Femur (tissue), 1 donor: ENCODE measurements at regions not wholly inside any gene's neighbourhood (a gene's known extent, or its start where the extent isn't known, plus 50 kb on each side); places are given as distances from the start of the nearest gene placed in this dataset.
"Not testable (repeated sequence)": the region's sequence is repeated elsewhere in the genome, so short reads cannot be mapped to it uniquely, and the experiment has no call there.

Experiments
- DNase-seq: peaks from one replicate; pipeline ENCODE4 v3.0.0-alpha.2; 2017

DNA sequence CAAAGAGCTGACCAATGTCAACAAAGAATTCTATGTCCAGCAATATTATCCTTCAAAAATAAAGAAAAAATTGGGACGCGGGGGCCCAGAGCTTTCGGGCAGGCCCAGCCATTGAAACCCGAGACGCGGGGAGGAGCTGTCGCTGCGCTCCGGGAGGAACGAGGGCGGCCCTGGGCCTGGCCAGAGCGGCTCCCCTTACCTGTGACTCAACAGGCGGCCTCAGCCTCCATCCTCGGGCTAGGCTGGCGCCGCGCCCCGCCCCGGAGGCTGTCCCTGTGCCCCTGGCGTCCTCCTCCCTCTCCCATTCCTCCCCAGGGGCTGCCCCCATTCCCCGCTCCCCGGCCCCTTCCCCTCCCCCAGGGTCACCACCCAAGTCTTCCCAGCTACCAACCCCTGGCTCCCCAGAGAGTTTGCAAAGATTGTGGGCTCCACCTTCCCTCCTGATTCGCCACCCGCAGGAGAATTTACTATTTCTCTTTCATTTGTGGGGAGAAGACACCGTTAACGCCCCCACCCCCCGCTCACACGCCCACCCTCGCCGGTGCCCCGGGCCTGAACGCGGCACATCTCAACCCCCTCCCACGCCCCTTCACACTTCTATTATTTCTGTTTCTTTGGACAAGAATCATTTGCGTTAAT lies 127.9 kb downstream of the ARRDC4 start:
- not testable (repeated sequence) for DNase-seq

DNA sequence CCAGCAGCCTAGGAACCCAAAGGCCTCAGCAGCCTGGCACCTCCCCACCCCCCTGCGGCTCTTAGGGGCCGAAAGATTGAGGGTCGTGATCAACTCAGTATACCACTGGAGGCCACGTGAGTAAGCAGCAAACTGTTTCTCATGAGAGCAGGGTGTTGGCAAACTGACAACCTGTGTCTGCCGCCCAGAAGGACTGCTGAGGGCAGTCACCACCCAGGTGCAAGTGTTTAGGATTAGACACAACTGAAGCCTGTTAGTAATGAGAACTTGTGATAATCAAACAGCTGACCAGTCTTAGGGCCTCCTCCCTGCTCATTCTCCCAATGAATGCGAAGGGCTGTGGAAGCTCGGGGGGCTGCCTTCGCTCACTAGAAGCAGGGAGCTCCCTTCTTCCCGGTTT lies 128.8 kb downstream of the ARRDC4 start:
- not testable (repeated sequence) for DNase-seq

DNA sequence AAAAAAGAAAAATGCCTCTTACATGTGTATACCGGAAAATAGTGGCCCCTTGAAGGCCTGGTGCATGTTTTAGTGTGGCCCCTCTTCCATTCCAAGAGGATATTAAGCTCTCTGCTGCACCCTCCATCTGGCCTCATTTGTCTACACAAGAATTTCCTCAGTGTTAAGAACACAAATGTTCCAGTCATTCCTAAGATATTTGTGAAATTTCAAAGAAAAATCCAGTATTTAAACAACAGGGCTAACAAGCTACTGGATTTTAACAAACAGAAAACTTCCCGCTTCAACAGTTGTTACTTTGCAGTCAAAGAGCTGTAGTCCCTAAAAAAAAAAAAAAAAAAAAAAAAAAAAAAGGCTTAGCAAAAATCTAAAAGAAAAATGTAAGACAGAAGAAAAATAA lies 137.5 kb downstream of the ARRDC4 start:
- DNase-seq = not testable (repeated sequence)

DNA sequence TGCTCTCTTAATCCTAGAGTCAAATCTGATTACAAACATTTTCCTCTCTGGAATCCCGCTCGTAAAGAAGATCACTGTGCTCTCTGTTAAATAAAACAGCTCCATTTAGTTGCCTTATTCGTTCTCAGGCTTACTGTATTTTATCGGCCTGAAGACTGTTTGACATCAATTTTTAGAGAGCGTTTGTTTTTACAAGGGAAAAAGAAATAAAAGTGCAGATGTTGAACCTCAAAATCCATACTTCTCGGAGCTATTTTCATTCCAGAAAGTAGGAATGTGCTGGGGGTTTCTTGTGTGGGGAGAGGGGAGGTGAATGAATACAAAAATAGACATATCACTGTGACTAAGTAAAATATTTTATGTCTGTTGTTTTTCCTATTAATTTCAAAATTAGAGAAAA lies 140.1 kb downstream of the ARRDC4 start:
- DNase-seq = not testable (repeated sequence)

DNA sequence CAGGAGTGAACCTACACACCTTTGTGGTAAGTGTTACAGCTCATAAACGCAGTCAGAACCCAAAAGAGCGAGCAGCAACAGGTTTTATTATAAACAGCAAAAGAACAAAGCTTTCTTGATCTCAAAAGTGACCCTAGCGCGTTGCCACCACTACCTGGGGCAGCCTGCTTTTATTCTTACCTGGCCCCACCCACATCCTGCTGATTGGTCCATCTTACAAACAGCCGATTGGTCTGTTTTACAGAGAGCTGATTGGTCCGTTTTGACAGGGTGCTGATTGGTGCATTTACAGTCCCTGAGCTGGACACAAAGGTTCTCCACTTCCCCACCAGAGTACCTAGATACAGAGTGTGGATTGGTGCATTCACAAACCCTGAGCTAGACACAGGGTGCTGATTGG lies 143.1 kb downstream of the ARRDC4 start:
- no peak for DNase-seq

DNA sequence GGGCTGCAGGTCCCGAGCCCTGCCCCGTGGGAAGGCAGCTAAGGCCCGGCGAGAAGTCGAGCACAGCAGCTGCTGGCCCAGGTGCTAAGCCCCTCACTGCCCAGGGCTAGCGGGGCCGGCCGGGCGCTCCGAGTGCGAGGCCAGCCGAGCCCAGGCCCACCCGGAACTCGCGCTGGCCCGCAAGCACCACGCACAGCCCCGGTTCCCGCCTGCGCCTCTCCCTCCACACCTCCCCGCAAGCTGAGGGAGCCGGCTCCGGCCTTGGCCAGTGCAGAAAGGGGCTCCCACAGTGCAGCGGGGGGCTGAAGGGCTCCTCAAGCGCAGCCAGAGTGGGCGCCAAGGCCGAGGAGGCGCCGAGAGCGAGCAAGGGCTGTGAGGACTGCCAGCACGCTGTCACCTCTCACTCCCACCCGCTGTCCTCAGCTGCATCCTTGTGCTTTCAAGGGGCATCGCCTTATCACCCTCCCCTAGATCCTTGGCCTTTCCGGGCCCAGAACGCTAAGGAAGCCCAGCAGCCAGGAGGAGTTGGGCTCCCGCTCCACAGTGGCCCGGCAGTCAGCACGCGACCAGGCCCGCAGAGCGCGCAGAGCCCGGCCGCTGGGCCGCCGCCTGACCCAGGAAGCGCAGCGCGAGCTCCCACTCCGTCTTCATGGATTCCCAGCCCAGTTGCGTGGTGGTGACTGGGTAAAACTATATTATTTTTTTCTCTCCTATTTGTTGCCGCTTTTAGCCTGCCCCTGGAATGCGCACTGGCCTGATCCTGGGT lies 144.1 kb downstream of the ARRDC4 start:
- DNase-seq = not testable (repeated sequence)

DNA sequence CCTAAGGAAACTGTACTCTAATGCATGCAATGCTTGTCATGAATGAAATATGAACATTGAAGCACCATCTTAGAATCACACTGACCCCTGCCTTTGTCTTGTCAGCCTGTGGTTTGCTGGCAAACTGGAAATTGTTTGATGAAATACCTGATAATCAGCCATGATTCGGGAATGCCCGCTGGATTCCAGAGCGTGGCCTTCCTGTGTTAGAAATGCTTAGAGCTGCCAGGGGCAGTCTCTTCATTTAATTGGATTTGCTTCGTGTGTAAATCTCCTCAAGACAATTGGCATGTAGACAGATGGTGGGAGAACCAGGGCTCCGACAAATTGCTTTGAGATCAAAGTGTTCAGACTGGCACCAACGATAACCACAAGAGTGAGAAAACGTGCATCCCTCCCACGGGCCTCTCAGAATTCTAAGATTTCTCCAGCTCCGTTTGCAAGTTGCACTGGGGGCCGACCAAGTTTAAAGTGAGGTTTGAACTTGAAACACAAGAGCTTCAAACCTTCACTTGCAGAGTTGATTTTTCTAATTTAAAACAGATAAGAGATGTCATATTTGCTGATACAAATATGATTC lies 146.2 kb downstream of the ARRDC4 start:
- not testable (repeated sequence) for DNase-seq

DNA sequence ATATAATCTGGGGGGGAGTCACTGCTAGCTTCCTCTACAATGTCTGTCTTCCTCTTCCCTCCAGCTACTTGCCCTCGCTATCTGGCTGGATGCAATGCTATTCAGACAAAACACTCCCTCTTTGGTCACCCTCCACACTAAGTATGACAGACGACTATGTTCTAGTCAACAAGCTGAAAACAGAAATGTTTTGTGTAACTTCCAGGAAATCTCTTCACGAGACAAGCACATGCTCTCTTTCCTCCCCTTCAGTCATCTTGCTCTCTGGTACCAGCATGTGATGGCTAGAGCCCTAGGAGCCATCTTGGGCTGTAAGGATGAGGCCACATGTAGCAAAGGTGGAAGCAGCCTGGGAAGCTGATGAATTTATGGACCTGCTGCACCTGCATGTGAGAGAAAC lies 151.3 kb downstream of the ARRDC4 start:
- no peak for DNase-seq

DNA sequence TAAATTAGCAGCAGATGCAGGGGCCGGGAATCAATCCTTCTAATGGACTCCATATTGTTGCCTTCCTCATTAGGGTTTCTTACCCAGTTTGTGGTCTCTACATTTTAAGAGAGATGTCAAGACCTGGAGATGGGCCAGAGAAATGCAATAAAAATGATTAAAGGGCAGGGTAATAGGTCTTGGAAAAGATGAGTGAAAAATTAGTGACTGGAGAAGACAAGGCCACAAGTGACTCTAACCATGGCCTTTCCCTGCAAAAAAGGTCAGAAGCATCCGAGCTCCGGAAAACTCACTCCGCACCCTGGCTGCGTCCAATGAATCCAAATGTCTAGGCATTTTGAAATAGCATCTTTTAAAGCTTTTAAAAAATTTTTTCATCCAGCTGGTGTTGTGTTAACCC lies 152.8 kb downstream of the ARRDC4 start:
- no peak for DNase-seq

DNA sequence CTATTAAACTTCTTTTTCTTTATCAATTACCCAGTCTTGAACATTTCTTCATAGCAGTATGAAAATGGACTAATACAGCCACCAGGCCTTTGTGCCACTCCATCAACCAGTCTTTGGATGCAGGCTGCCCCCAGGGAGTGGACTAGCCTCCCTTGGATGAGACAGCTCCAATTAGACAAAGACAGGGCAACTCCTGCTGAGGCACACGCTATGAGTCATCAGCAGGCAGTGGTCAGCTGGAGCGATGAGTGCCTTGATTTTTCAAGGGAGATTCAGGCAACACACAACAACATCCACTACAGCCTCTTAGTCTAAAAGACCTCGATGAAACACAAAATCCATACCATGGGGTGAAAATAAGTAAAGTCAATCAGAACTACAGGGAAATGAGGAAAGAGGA lies 160.1 kb downstream of the ARRDC4 start:
- DNase-seq = no peak

DNA sequence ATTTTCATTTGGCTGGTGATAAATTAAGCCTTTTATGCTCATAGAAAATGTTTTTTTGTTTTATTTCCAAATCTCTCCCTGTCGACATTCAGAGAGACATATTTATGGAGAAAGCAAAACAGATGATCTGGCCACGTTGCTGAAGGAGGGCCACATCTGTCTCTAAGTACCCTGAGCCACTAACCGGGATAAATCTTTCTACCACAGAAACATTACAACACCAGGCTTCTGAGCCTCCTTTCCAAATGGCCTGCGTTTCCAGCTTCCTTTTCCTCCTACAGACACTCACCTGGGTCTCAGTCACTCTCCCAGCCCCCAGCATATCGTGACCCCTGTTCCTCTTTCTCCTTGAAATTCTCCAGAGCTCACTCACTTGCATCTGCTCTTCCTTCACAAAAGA lies 161.0 kb downstream of the ARRDC4 start:
- no peak for DNase-seq

DNA sequence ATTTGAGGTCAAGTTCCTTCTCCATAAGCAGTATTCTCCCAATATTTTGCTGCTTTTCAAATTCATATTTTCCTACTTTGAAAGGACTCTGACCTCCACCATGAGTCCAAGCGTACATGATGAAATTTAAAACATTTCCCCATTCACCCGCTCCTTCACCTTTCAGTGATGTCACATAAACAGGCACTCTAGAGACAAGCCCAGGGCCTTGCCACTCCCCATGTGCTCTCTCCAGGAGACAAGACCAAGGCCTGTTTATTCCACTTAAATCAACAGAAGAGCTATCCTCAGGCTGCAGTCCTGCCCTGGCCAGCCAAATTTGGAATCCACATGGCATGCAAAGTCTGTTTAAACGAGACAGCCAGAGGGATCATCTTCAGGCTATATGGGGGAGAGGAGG lies 161.5 kb downstream of the ARRDC4 start:
- no peak for DNase-seq

DNA sequence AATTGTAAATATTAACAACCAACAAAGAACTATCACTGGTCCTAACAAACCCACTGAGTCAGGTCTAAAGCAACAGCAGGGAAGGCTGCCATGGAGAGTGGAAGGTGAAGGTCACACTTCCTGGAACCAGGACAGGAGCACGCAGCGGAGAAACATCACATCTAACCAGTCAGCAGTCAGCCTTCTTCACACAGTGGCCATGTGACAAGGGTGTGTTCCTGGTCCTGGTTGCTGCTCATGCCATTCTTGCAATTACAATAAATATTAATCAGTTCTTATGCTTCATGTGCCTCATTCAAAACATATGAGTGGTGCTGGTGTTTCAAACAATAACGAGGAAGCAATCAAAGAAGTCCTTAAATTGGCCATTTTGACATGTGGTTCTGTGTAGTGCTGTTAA lies 162.8 kb downstream of the ARRDC4 start:
- no peak for DNase-seq

DNA sequence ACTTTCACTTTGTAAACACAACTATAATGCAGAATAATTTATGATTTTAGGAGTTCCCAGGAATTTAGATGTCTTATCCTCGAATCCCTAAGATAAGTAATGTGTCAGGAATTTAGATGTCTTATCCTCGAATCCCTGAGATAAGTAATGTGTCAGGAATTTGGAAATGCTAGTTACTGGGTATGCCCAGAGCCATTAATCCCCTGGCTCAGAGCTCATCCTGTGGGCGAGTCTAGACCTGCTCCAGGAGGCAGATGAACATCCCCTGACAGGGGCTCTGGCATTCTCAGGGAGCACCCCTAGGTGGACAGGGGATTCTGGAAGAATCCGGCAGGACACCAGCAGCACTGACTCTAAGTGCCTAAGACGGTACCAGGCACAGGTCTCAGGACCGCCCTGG lies 163.3 kb downstream of the ARRDC4 start:
- DNase-seq = no peak

DNA sequence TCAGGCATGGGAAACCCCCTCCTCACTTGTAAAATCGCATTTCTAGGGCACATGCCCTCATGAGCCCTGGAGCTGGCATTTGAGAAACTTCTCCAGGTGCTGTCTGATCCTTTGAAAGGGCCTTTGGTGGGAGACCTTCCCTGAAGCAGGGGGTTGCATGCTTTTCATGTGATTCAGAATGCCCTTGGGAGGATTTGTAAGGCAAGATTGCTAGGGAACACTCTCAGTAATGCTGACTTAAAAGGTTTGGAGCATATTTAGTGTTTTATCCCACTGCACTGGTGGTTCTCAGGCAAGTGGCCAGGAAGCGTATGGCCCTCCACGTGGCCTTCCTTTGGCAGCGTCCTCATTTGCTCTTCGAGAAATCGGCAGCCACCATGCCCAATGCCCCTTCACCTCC lies 164.1 kb downstream of the ARRDC4 start:
- DNase-seq = no peak

DNA sequence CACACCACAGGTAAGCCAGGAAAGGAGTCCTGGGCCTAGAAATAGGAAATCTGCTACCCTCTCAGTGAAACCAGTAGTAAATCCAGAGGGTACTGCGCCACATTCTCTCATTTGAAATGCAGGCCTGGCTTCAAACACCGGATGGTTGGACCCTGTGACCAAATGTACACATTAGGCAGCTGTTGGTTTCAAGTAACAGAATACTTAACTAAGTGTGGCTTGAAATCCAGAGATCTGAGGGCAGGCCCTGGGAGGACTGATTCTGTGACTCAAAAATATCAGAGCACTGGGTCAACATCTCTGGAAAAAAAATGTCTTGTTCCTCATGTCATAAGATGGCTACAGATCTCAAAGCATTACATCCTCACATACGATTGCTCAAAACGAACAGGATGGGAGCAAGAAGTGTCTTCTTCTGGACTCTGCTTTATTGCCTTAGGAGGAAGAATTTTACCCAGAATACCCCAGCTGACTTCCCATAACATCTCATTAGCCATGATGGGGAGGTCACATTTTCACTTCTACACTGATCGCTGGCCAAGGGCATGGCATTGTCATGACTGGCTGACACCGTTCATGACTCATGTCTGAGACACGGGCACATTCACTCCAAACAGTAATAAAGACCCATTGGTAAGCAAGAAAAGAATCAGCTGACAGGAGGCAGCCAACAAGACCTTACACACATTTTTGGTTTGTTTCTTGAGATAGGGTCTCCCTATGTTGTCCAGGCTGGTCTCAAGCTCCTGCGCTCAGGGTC lies 166.0 kb downstream of the ARRDC4 start:
- DNase-seq = no peak

DNA sequence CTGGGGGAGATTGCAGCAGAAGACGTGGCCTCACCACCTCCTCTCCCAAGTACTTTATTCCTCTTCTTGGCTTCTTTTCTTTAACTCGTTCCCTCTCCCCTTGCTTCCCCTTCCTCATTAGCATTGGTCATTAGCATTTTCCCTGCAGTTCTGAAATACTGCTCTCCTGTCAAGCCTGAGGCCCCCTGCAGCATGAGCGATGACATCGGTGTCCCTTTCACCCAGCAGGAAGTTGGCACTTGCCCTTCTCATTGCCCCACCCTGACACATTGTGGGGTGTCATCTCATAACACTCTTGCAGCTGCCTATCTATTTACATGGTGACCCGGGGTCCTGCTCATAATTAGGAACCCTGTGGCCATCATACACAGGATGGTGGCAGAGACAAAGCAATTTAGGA lies 167.1 kb downstream of the ARRDC4 start:
- no peak for DNase-seq

DNA sequence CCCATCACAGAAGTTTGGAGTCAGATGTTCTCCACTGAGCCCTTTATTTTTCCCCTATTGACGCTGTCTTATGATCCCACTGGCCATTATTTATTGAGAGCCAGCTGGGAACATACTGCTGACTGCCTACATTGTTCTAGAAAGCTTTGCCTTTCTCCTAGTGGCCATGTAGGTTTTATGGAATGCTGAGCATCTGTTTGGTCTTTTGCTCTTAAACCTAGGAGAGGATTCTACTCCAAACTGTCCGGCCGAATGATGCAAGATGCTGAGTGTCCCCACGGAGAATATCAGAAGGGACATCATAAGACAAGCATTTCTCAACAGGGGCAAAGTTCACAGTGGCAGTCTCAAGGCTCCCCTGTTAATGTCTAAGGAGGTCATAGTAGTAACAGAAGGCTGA lies 171.4 kb downstream of the ARRDC4 start:
- DNase-seq = no peak

DNA sequence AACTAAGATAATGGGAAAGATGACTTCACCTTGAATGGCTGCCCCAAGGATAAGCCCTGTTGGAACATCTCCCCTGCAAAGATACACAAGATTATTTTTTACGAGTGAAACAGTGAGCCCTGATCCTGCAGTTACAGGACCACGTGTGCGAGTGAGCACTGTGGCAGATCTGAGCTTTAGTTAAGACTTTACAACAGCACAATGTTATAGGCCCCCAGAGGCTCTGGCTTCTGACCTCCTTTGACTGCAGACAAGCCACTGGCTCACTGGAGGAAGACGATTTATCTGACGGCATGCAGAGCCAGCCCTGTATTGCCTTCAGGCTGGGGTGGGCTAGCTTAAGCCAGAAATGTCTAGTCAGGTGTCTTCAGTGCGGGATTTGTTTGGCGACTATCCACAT lies 174.4 kb downstream of the ARRDC4 start:
- DNase-seq = no peak

DNA sequence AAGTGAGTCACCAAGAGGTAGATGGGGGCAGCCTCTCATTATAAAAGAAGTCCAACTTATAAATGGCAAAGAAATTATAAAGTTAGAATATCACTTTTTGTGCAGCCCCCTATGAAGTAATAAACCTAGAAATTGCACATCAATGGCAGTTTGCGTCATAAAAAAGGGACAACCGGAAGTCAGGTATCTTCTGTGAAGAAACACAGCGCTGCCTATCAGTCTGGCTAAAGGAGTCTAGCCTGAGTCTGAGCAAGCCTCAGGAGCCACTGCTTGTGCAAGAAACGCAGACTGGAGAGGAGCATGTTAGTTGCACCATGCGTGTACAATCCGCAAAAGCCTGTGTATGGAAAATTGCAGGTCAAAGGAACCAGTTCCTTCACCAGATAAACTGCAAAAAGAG lies 178.4 kb downstream of the ARRDC4 start:
- no peak for DNase-seq

DNA sequence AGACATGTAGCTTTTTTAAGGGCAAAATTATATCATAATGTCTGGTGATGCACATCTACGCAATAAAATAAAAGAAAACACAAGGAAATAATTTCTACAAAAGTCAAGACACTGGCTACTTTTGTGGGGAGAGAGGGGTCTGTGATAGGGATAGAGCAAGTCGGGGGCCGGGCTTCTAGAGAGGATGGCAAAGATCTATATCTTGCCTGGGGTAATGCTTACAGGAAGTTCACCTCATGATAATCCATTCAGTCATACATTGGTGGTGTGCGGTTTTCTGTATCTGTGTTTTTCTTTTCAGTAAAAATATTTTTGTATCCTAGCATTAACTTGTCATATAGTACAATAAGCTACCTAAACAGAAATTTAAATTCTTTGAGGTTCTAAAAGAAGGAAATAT lies 178.8 kb downstream of the ARRDC4 start:
- no peak for DNase-seq

DNA sequence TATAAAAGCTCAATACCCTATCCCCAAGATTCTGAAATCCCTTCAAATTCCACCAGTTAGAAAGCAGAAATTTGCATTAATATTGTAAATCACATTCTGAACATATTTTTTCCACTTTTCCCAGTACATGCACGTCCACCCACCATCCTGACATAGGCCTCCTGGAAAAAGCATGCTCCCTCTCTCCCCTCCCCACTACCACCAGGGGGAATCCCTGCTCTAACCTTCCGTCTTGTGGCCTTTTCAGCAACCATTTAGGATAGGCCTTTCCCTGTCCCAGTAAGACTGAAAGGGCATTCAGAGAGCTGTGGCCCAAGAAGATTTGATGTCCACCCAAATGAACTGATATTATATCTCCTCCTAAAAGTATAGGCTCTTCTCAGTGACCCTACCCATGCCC lies 182.1 kb downstream of the ARRDC4 start:
- no peak for DNase-seq

DNA sequence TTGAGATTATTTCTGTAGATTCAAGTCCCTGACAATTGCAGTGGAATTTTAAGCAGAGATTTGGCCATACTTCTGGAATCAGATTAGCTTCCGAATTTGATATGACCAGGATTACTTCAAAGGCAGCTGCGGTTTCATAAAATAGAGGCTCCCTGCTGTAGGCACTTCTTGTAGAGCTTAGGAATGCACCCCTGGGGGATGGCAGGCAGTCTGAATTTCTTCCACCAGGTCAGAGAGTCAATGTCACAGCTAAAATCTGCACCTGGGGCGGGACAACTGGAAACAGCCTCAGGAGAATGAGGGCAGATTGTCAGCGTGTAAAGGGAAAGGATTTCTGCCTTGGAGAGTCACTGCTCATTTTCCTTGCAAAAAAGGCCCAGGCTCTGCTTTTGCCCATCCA lies 182.6 kb downstream of the ARRDC4 start:
- DNase-seq = no peak

DNA sequence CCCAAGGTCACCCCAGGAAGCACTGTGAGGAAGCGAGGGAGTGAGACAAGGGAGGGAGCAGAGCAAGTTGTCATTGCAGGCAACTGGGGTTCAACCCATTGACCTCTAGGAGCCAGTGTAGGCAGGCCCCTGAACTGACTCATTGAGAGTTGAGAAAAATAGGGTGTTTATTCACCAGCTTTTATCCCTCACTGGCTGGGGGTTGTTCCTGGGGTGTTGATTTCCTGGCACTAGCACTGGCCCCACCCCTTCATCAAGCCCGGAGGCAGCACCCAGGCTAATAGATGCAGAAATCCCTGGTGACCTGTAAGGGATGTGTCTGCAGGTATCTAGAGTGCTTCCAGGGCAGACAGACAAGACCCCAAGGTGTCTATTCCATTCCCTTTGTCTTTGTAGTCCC lies 183.9 kb downstream of the ARRDC4 start:
- no peak for DNase-seq
